NCI-H345 (cell line): ENCODE measurements at regions not wholly inside any gene's neighbourhood (a gene's known extent, or its start where the extent isn't known, plus 50 kb on each side); places are given as distances from the start of the nearest gene placed in this dataset.
"Not testable (repeated sequence)": the region's sequence is repeated elsewhere in the genome, so short reads cannot be mapped to it uniquely, and the experiment has no call there.

ENCODE experiments used
- DNase-seq: peaks from one replicate; lab custom pipeline; 2025; lab: John Stamatoyannopoulos, UW

- not testable (repeated sequence) for DNase-seq
Measured at GRCh38 chr4:183044924-183045640, 54.0 kb upstream of the WWC2 start.

GRCh38 chr4:183038436-183038835, 60.6 kb upstream of the WWC2 start:
- DNase-seq: no peak

GRCh38 chr4:183035726-183036415, 63.2 kb upstream of the WWC2 start:
- no peak for DNase-seq

- no peak for DNase-seq
Measured at GRCh38 chr4:183035256-183035655, 63.8 kb upstream of the WWC2 start.

- DNase-seq: no peak
Measured at GRCh38 chr4:183030823-183031222, 68.2 kb upstream of the WWC2 start.

- DNase-seq: no peak
Measured at GRCh38 chr4:183030309-183030708, 68.7 kb upstream of the WWC2 start.

- DNase-seq: no peak
Measured at GRCh38 chr4:183029365-183029764, 69.7 kb upstream of the WWC2 start.

GRCh38 chr4:183026701-183027100, 72.4 kb upstream of the WWC2 start:
- no peak for DNase-seq

- no peak for DNase-seq
Measured at GRCh38 chr4:183022617-183023016, 76.4 kb upstream of the WWC2 start.

GRCh38 chr4:183017962-183018361, 81.1 kb upstream of the WWC2 start:
- DNase-seq: no peak

- DNase-seq: no peak
Measured at GRCh38 chr4:183014361-183015084, 84.5 kb upstream of the WWC2 start.

- no peak for DNase-seq
Measured at GRCh38 chr4:183013730-183014002, 85.4 kb upstream of the WWC2 start.

- DNase-seq: no peak
Measured at GRCh38 chr4:183012879-183013729, 86.0 kb upstream of the WWC2 start.

GRCh38 chr4:183011213-183011907, 87.7 kb upstream of the WWC2 start:
- no peak for DNase-seq

- no peak for DNase-seq
Measured at GRCh38 chr4:183008492-183008891, 90.6 kb upstream of the WWC2 start.

- DNase-seq: not testable (repeated sequence)
Measured at GRCh38 chr4:183004370-183004769, 87.2 kb upstream of the DCTD start.

GRCh38 chr4:182994171-182994570, 77.0 kb upstream of the DCTD start:
- no peak for DNase-seq

GRCh38 chr4:182978152-182978827, 61.1 kb upstream of the DCTD start:
- DNase-seq: no peak

- DNase-seq: no peak
Measured at GRCh38 chr4:182975806-182976205, 58.6 kb upstream of the DCTD start.

- DNase-seq: no peak
Measured at GRCh38 chr4:182973941-182974340, 56.8 kb upstream of the DCTD start.

GRCh38 chr4:182973511-182973911, 56.3 kb upstream of the DCTD start:
- no peak for DNase-seq
